ENCODE measurements at regions not wholly inside any gene's neighbourhood (a gene's known extent, or its start where the extent isn't known, plus 50 kb on each side); places are given as distances from the start of the nearest gene placed in this dataset.

- no peak for TF ChIP-seq CTCF (IDR thresholded peaks at IDR 0.05; ENCODE audit: low read length)
- no peak for TF ChIP-seq EZH2 (optimal IDR thresholded peaks at IDR 0.05; ENCODE audit: low read depth, low read length)
These were observed 95.9 kb upstream of the NPTX2 start for GRCh38 chr7:98521089-98521692.

Measured in MM.1S (cell line).